G401 (cell line): ENCODE measurements at regions not wholly inside any gene's neighbourhood (a gene's known extent, or its start where the extent isn't known, plus 50 kb on each side); places are given as distances from the start of the nearest gene placed in this dataset.
"Not testable (repeated sequence)": the region's sequence is repeated elsewhere in the genome, so short reads cannot be mapped to it uniquely, and the experiment has no call there.

Experiments
- DNase-seq: peaks from one replicate; pipeline ENCODE4 v3.0.0-alpha.2; 2015; ENCODE audit warnings: low spot score
- in situ Hi-C: cut with HindIII; loops from 2 replicates; pipeline ENCODE4 v1.10.0; 2016; ENCODE audit warnings: low sequenced_read_pairs, mixed read lengths

- in situ Hi-C loops, result no loop called here
- no peak for DNase-seq
These were observed 65.6 kb upstream of the MBNL1 start for GRCh38 chr3:152202976-152203626.

- no peak for DNase-seq
- in situ Hi-C loops, result no loop called here
These were observed 65.1 kb upstream of the MBNL1 start for GRCh38 chr3:152203652-152204051.

- DNase-seq, result no peak
- in situ Hi-C loops, result no loop called here
These were observed 64.5 kb upstream of the MBNL1 start for GRCh38 chr3:152204218-152204617.

GRCh38 chr3:152205097-152205593 is 63.6 kb upstream of the MBNL1 start:
- in situ Hi-C loops, result loop anchor here (5.0 kb wide), 1 partner anchor 102 kb away; no protein-coding TSS in a partner anchor
- DNase-seq, result no peak

GRCh38 chr3:152206243-152206760 is 62.4 kb upstream of the MBNL1 start:
- in situ Hi-C loops, result loop anchor here (5.0 kb wide), 1 partner anchor 101 kb away; no protein-coding TSS in a partner anchor

GRCh38 chr3:152208439-152208838 is 60.3 kb upstream of the MBNL1 start:
- in situ Hi-C loops, result loop anchor here (5.0 kb wide), 1 partner anchor 99 kb away; no protein-coding TSS in a partner anchor
- no peak for DNase-seq

More at GRCh38 chr3:152206243-152206760, 62.4 kb upstream of the MBNL1 start:
- DNase-seq, result no peak

- in situ Hi-C loops, result loop anchor here (5.0 kb wide), 1 partner anchor 98 kb away; no protein-coding TSS in a partner anchor
- no peak for DNase-seq
These were observed 59.7 kb upstream of the MBNL1 start for GRCh38 chr3:152209060-152209459.

- in situ Hi-C loops, result loop anchor here (5.0 kb wide), 1 partner anchor 98 kb away; no protein-coding TSS in a partner anchor
- no peak for DNase-seq
These were observed 59.0 kb upstream of the MBNL1 start for GRCh38 chr3:152209776-152210175.

GRCh38 chr3:152210697-152211096 is 58.0 kb upstream of the MBNL1 start:
- in situ Hi-C loops, result no loop called here
- no peak for DNase-seq

GRCh38 chr3:152211655-152212054 is 57.1 kb upstream of the MBNL1 start:
- no peak for DNase-seq
- in situ Hi-C loops, result no loop called here

GRCh38 chr3:152213203-152213602 is 55.5 kb upstream of the MBNL1 start:
- no peak for DNase-seq
- in situ Hi-C loops, result no loop called here

GRCh38 chr3:152213938-152214337 is 54.8 kb upstream of the MBNL1 start:
- in situ Hi-C loops, result no loop called here
- no peak for DNase-seq

GRCh38 chr3:152216960-152217865 is 51.5 kb upstream of the MBNL1 start:
- DNase-seq, in situ Hi-C loops: not testable (repeated sequence)

- no peak for DNase-seq
- in situ Hi-C loops, result no loop called here
These were observed 50.1 kb upstream of the MBNL1 start for GRCh38 chr3:152218602-152219001.
